PC-3 (cell line): ENCODE measurements at regions not wholly inside any gene's neighbourhood (a gene's known extent, or its start where the extent isn't known, plus 50 kb on each side); places are given as distances from the start of the nearest gene placed in this dataset.

Experiments
- ATAC-seq: fragments of 200-7000 bp; cut with Tn5 transposase; 2 replicates; pipeline ENCODE4 v1.9.1; 2020; ENCODE audit warnings: mild to moderate bottlenecking, moderate library complexity
- BruUV-seq: library from RNA; stranded (reverse); fragments of 400-500 nt; replicated peaks from 2 replicates; lab custom pipeline; 2021; lab: Mats Ljungman, UMichigan
- CTCF ChIA-PET: fragments of 300-600 bp; sonication (Branson Sonifier 250); formaldehyde crosslinking; loops from one replicate; lab custom pipeline; 2022; ENCODE audit warnings: antibody characterized with exemption; lab: Charles Lee
- POLR2A ChIA-PET: fragments of 300-600 bp; sonication (Branson Sonifier 250); formaldehyde crosslinking; loops from one replicate; lab custom pipeline; 2022; ENCODE audit warnings: antibody characterized with exemption; ENCODE audit not compliant: unreplicated experiment; lab: Charles Lee
- DNase-seq: peaks from one replicate; pipeline ENCODE4 v3.0.0-alpha.2; 2015
- H2AFZ ChIP-seq: fragments of 300-600 bp; sonication (generic); 2 replicates; pipeline ENCODE4 v1.6.0; 2016; ENCODE audit warnings: antibody characterized with exemption, low read length
- H3F3A ChIP-seq: fragments of 300-600 bp; sonication (generic); one replicate; pipeline ENCODE4 v1.6.0; 2017; ENCODE audit warnings: antibody characterized with exemption, low read length, control low read depth, mild to moderate bottlenecking; ENCODE audit not compliant: unreplicated experiment
- H3K27ac ChIP-seq: fragments of 300-600 bp; sonication (generic); 2 replicates; pipeline ENCODE4 v1.5.1; 2016; ENCODE audit warnings: mild to moderate bottlenecking, low read length
- H3K27me3 ChIP-seq: fragments of 300-600 bp; sonication (generic); 2 replicates; pipeline ENCODE4 v1.6.1; 2016; ENCODE audit warnings: low read length, mixed read lengths
- H3K36me3 ChIP-seq: fragments of 300-600 bp; sonication (generic); 2 replicates; pipeline ENCODE4 v1.6.1; 2016; ENCODE audit warnings: low read depth, mixed run types, low read length, mixed read lengths
- H3K4me1 ChIP-seq: fragments of 300-600 bp; sonication (generic); 2 replicates; pipeline ENCODE4 v1.5.1; 2016; ENCODE audit warnings: low read length; ENCODE audit not compliant: insufficient read depth
- H3K4me2 ChIP-seq: fragments of 300-600 bp; sonication (generic); 2 replicates; pipeline ENCODE4 v1.6.0; 2016; ENCODE audit warnings: low read length
- H3K4me3 ChIP-seq: fragments of 300-600 bp; sonication (generic); 2 replicates; pipeline ENCODE4 v1.5.1; 2016; ENCODE audit warnings: mild to moderate bottlenecking, low read length, mixed read lengths
- H3K79me2 ChIP-seq: fragments of 300-600 bp; sonication (generic); 2 replicates; pipeline ENCODE4 v1.6.1; 2017; ENCODE audit warnings: low read length, mixed read lengths
- H3K9ac ChIP-seq: fragments of 300-600 bp; sonication (generic); 2 replicates; pipeline ENCODE4 v1.6.0; 2016; ENCODE audit warnings: mild to moderate bottlenecking, low read length
- H3K9me2 ChIP-seq: fragments of 300-600 bp; sonication (generic); replicated peaks from 2 replicates; pipeline ENCODE4 v1.6.1; 2016; ENCODE audit warnings: mixed run types, low read length, mixed read lengths
- H3K9me3 ChIP-seq: fragments of 300-600 bp; sonication (generic); 2 replicates; pipeline ENCODE4 v1.6.1; 2016; ENCODE audit warnings: low read length, mixed read lengths
- H4K20me1 ChIP-seq: fragments of 300-600 bp; sonication (generic); 2 replicates; pipeline ENCODE4 v1.6.1; 2016; ENCODE audit warnings: low read length, mixed read lengths
- CTCF ChIP-seq: fragments of 300-600 bp; sonication (generic); conservative IDR thresholded peaks from 2 replicates; pipeline ENCODE4 v1.5.1; 2017; ENCODE audit warnings: antibody characterized with exemption, low read depth, mild to moderate bottlenecking, low read length
- EZH2 ChIP-seq: fragments of 300-600 bp; sonication (generic); IDR thresholded peaks from one replicate; pipeline ENCODE4 v1.6.1; 2017; ENCODE audit warnings: antibody characterized with exemption, mild to moderate bottlenecking, low read length; ENCODE audit not compliant: unreplicated experiment
- EZH2phosphoT487 ChIP-seq: fragments of 300-600 bp; sonication (generic); IDR thresholded peaks from 2 replicates; pipeline ENCODE4 v1.6.1; 2018; ENCODE audit warnings: mild to moderate bottlenecking, antibody characterized with exemption, low read length, borderline replicate concordance
- intact Hi-C: fragments of 100-400 bp; cut with micrococcal nuclease; formaldehyde crosslinking; loops from 2 replicates; pipeline ENCODE4 v1.9.0; 2023

- H3K79me2 ChIP-seq: no peaks in the 10 kb centered on the region
- no peaks in the 10 kb centered on the region for H3K36me3 ChIP-seq
- no peaks in the 10 kb centered on the region for H3F3A ChIP-seq
- no TSS peak for BruUV-seq
- no peak overlapping the region for H2AFZ ChIP-seq
- POLR2A ChIA-PET: no interaction called here
- H3K27me3 ChIP-seq: no peaks in the 10 kb centered on the region
- no peaks in the 10 kb centered on the region for H4K20me1 ChIP-seq
- CTCF ChIA-PET: no interaction called here
- H3K9me3 ChIP-seq: no peaks in the 10 kb centered on the region
- H3K4me3 ChIP-seq: no peak overlapping the region
- peaks cover 8% of the 10 kb centered on the region for H3K4me1 ChIP-seq
- no peak overlapping the region for H3K27ac ChIP-seq
- H3K4me2 ChIP-seq: no peak overlapping the region
- ATAC-seq (no peak), DNase-seq (no peak)
- TF ChIP-seq EZH2: no peak
- TF ChIP-seq EZH2phosphoT487: no peak
- no peak for TF ChIP-seq CTCF
- no peak overlapping the region for H3K9ac ChIP-seq
- no peaks in the 10 kb centered on the region for H3K9me2 ChIP-seq
- intact Hi-C loops: no loop called here
Observed at GRCh38 chr6:120357447-120357846, 976.8 kb downstream of the TBC1D32 start.

GRCh38 chr6:120355822-120356221 is 978.5 kb downstream of the TBC1D32 start:
- H3F3A ChIP-seq: no peaks in the 10 kb centered on the region
- ATAC-seq (no peak), DNase-seq (no peak)
- no peaks in the 10 kb centered on the region for H3K36me3 ChIP-seq
- ChIA-PET POLR2A (no interaction called here), CTCF (interaction anchor here (0.6 kb wide), 1 partner anchor 1662 kb away, joined by 3 read pairs; no protein-coding TSS in a partner anchor)
- H3K79me2 ChIP-seq: no peaks in the 10 kb centered on the region
- no peak overlapping the region for H3K4me3 ChIP-seq
- no peaks in the 10 kb centered on the region for H3K9me2 ChIP-seq
- TF ChIP-seq EZH2phosphoT487: no peak
- no peak for TF ChIP-seq EZH2
- no peak for TF ChIP-seq CTCF
- no TSS peak for BruUV-seq
- no peaks in the 10 kb centered on the region for H3K9me3 ChIP-seq
- no peak overlapping the region for H2AFZ ChIP-seq
- peaks cover 8% of the 10 kb centered on the region for H3K4me1 ChIP-seq
- no peak overlapping the region for H3K4me2 ChIP-seq
- no peaks in the 10 kb centered on the region for H3K27me3 ChIP-seq
- no peak overlapping the region for H3K9ac ChIP-seq
- intact Hi-C loops: no loop called here
- no peaks in the 10 kb centered on the region for H4K20me1 ChIP-seq
- no peak overlapping the region for H3K27ac ChIP-seq

GRCh38 chr6:120354452-120355098 is 979.7 kb downstream of the TBC1D32 start:
- H3K36me3 ChIP-seq: no peaks in the 10 kb centered on the region
- POLR2A ChIA-PET: no interaction called here
- ATAC-seq: no peak
- no peaks in the 10 kb centered on the region for H3K27me3 ChIP-seq
- intact Hi-C loops: no loop called here
- no peak overlapping the region for H3K4me3 ChIP-seq
- no peak overlapping the region for H2AFZ ChIP-seq
- no peaks in the 10 kb centered on the region for H3K9me2 ChIP-seq
- CTCF ChIA-PET: no interaction called here
- H3K9ac ChIP-seq: no peak overlapping the region
- H4K20me1 ChIP-seq: no peaks in the 10 kb centered on the region
- no TSS peak for BruUV-seq
- peaks cover 8% of the 10 kb centered on the region for H3K4me1 ChIP-seq
- H3F3A ChIP-seq: no peaks in the 10 kb centered on the region
- no peaks in the 10 kb centered on the region for H3K9me3 ChIP-seq
- no peak overlapping the region for H3K4me2 ChIP-seq
- peak; percentile 74 for DNase-seq
- TF ChIP-seq EZH2 (no peak), CTCF (no peak), EZH2phosphoT487 (no peak)
- no peaks in the 10 kb centered on the region for H3K79me2 ChIP-seq
- H3K27ac ChIP-seq: peak overlapping the region; percentile 39
